ENCODE measurements at regions not wholly inside any gene's neighbourhood (a gene's known extent, or its start where the extent isn't known, plus 50 kb on each side); places are given as distances from the start of the nearest gene placed in this dataset.

- no peak for DNase-seq (ENCODE audit: low read depth)
- TF ChIP-seq, protein P1, sequence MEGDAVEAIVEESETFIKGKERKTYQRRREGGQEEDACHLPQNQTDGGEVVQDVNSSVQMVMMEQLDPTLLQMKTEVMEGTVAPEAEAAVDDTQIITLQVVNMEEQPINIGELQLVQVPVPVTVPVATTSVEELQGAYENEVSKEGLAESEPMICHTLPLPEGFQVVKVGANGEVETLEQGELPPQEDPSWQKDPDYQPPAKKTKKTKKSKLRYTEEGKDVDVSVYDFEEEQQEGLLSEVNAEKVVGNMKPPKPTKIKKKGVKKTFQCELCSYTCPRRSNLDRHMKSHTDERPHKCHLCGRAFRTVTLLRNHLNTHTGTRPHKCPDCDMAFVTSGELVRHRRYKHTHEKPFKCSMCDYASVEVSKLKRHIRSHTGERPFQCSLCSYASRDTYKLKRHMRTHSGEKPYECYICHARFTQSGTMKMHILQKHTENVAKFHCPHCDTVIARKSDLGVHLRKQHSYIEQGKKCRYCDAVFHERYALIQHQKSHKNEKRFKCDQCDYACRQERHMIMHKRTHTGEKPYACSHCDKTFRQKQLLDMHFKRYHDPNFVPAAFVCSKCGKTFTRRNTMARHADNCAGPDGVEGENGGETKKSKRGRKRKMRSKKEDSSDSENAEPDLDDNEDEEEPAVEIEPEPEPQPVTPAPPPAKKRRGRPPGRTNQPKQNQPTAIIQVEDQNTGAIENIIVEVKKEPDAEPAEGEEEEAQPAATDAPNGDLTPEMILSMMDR (conservative IDR thresholded peaks at IDR 0.05; ENCODE audit: low read depth, low read length), result no peak
- no peak overlapping the region for H3K4me3 ChIP-seq (ENCODE audit: low read length)
Observed at GRCh38 chr9:103837940-103838339, 256.2 kb upstream of the SMC2 start.

DNA sequence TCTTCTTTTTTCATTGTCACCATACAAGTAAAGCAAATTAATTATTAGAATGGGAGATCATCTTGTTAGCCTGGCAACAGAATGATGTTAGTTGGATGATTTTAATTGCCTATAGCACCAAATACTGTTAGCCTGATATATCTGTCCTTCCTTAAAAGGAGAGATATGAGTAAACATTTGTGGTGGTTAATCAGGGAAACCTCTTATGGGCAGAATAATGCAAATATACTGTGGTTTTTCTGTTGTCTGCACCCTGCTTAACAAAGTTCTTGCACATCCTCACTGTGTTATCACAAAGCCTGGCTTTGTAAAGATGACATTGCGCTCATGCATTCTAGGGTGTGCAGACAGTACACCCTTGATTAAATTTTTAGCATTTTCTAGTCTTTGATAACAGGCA, 254.9 kb upstream of the SMC2 start:
- H3K4me3 ChIP-seq (ENCODE audit: low read length), result no peak overlapping the region
- TF ChIP-seq, protein P1 (conservative IDR thresholded peaks at IDR 0.05; ENCODE audit: low read depth, low read length), result no peak
- no peak for DNase-seq (ENCODE audit: low read depth)

DNA sequence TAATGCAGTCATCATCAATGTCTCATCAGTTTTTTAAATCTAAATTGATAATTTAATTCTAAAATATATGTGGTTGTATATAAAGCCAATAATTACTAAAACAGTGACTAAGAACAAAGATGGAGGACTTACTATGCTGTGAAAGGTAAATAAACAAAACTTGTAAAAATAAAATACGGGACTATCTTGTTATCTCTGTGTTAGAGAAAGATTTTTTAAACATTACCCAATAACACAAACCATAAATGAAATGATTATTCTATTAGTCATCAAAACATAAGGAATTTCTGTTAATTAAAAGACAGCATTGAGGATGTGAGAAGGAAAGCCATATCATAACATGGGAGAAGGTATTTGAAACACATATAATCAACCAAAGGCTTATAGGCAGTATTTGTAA, 226.2 kb upstream of the SMC2 start:
- no peak for DNase-seq (ENCODE audit: low read depth)
- H3K4me3 ChIP-seq (ENCODE audit: low read length), result no peak overlapping the region
- TF ChIP-seq, protein P1 (conservative IDR thresholded peaks at IDR 0.05; ENCODE audit: low read depth, low read length), result no peak

DNA sequence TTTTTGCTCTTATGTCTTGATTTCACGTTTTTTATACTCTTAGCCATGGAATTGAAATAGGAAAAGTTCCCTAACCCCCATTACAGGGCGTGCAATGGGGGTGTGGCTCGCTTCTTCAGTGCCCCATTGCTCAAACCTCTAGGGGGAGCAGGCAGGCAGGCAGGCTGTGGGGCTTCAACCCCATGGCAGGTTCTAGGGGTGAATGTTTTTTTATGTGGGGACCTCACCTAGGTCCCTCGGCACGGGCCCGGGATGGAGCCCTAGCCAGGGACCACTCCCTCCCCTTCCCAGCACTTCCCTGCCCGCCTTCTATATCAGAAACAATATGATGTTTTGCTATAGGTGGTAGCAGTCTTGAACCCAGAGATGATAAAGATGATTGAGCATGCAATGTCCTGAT, 221.3 kb upstream of the SMC2 start:
- no peak for DNase-seq (ENCODE audit: low read depth)
- H3K4me3 ChIP-seq (ENCODE audit: low read length), result no peak overlapping the region
- TF ChIP-seq, protein P1 (conservative IDR thresholded peaks at IDR 0.05; ENCODE audit: low read depth, low read length), result no peak

DNA sequence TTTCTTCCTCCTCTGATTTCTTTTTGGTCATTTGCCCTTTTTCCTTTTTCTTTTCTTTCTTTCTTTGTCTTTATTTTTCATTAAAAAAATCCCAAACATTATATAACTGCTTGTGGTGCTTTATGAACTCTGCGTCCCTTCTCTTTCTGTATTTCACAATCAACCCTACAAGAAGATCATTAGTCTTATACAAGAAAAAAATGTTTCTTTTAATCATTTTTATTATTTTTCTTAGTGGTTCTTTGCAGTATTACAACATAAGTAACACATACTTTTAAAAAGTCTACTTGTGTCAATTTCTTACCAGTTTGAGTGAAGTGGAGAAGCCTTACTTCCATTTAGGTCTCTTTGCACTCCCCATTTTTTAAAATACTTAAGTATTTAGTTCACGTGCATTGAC, 212.7 kb upstream of the SMC2 start:
- TF ChIP-seq, protein P1 (conservative IDR thresholded peaks at IDR 0.05; ENCODE audit: low read depth, low read length), result no peak
- no peak overlapping the region for H3K4me3 ChIP-seq (ENCODE audit: low read length)
- no peak for DNase-seq (ENCODE audit: low read depth)

DNA sequence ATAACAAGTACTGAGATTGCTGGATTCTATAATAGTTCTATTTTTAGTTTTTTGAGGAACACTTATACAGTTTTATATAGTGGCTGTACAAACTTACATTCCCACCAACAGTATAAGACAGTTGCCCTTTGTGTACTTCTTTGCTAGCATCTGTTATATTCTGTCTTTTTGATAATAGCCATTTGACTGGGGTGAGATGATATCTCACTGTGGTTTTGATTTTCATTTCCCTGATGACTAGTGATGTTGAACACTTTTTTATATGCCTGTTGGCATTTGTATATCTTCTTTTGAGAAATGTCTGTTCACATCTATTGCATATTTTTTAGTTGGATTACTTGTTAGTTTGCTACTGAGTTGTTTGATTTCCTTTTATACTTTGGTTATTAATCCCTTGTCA, 204.1 kb upstream of the SMC2 start:
- DNase-seq (ENCODE audit: low read depth), result no peak
- H3K4me3 ChIP-seq (ENCODE audit: low read length), result no peak overlapping the region
- TF ChIP-seq, protein P1 (conservative IDR thresholded peaks at IDR 0.05; ENCODE audit: low read depth, low read length), result no peak

DNA sequence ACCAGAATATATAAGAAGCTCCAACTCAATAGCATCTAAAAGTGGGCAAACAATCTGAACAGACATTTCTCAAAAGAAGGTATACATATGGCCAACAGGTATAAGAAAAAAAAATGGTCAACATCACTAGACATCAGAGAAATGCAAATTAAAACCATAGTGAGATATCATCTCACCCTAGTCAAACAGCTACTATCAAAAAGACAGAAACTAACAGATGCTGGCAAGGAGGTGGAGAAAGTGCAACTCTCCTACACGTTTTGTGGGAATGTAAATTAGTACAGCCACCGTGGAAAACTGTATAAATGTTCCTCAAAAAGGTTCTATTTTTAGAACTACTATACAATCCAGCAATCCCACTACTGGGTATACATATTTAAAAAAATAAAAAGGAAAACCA, 199.9 kb upstream of the SMC2 start:
- TF ChIP-seq, protein P1 (conservative IDR thresholded peaks at IDR 0.05; ENCODE audit: low read depth, low read length), result no peak
- no peak for DNase-seq (ENCODE audit: low read depth)
- no peak overlapping the region for H3K4me3 ChIP-seq (ENCODE audit: low read length)

All from retinal pigment epithelial cell (primary cell).